ENCODE measurements at regions not wholly inside any gene's neighbourhood (a gene's known extent, or its start where the extent isn't known, plus 50 kb on each side); places are given as distances from the start of the nearest gene placed in this dataset.

DNA sequence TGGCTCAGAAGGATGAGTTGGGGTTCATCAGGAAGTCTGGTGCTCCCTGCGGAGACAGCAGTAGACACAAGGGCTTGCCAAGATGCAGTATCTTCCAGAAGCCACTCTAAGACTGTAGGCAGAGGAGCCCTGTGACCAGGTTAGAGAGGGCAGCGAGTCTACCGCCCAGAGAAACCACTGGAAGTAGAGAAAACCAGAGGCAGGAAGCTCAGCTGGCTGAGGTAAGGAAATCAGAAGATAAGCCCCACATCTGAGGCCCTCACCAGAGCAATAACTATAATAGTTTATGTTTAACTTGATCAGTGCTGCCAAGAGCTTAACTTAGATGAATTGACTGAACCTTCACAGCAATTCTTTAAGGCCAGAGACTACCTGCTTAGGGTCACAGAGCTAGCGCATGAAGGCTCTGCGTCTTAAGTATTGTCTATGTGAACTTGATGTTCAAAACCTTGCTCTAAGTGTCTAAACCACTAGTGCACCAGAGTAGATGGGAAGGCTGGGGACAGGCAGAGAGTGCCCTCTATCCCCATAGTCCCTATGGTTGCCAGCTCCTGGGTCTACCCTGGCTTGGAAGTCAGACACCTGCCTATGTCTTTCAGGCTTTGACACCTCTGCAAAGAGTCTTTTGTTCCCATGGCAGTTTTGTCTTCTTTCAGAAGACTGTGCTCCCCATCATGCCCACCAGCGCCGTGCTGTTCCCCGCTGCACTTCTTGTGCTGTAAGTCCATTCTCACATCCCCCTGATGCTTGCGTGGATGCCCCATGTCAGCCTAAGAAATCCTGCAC lies 228.2 kb upstream of the KLF4 start:
- no peak overlapping the region for H3K4ac ChIP-seq (ENCODE audit: low read depth, low read length)
- no peak overlapping the region for H4K5ac ChIP-seq (ENCODE audit: low read depth, low read length)
- dilution Hi-C loops (cut with HindIII; ENCODE audit: low sequenced_read_pairs, unreplicated experiment), result no loop called here
- no peaks in the 10 kb centered on the region for H4K20me1 ChIP-seq (ENCODE audit: insufficient read depth, low read length)
- no peak overlapping the region for H2BK20ac ChIP-seq (ENCODE audit: low read depth, low read length)
- H3K56ac ChIP-seq (ENCODE audit: extremely low read depth, insufficient read depth, low read length), result no peak overlapping the region
- H3K27me3 ChIP-seq (ENCODE audit: control insufficient read depth, insufficient read depth, low read length), result peaks cover 7% of the 10 kb centered on the region
- no peaks in the 10 kb centered on the region for H3K36me3 ChIP-seq (ENCODE audit: control insufficient read depth, insufficient read depth, low read length)
- H3K4me2 ChIP-seq (ENCODE audit: low read depth, low read length), result no peak overlapping the region
- H2AFZ ChIP-seq (replicated peaks; ENCODE audit: low read length, poor library complexity), result peak overlapping the region; percentile 40
- H3K9me3 ChIP-seq (ENCODE audit: control insufficient read depth, insufficient read depth, low read length), result no peaks in the 10 kb centered on the region
- BruUV-seq (replicated peaks), result no TSS peak
- no peak overlapping the region for H2BK120ac ChIP-seq (ENCODE audit: low read depth, low read length)
- no peak overlapping the region for H3K27ac ChIP-seq (ENCODE audit: insufficient read depth, low read length)
- WGBS, 2 experiments (ENCODE audit: extremely low coverage in 2 of 2, insufficient read length in 1 of 2), result 97% methylated on average over 4 of the region's 9 CpGs; no CpG with 5 or more reads in 1 of the 2 experiments
- no peak overlapping the region for H2AK9ac ChIP-seq (replicated peaks; ENCODE audit: low read depth, low read length, poor library complexity)
- no peak overlapping the region for H3K9ac ChIP-seq (ENCODE audit: low read depth, low read length)
- no peaks in the 10 kb centered on the region for H3K9me1 ChIP-seq (ENCODE audit: insufficient read depth, low read length)
- no peak overlapping the region for H3K23ac ChIP-seq (ENCODE audit: low read depth, low read length)
- no peak overlapping the region for H3K18ac ChIP-seq (ENCODE audit: low read depth, low read length)
- H3K4me1 ChIP-seq (ENCODE audit: control insufficient read depth, insufficient read depth, low read length), result peaks cover under 1% of the 10 kb centered on the region; the same call in 1 of the 2 replicates
- DNase-seq (no peak), ATAC-seq (ENCODE audit: low read depth) (no peak)
- in situ Hi-C loops (cut with MboI; ENCODE audit: low sequenced_read_pairs), result no loop called here
- no peak overlapping the region for H3K14ac ChIP-seq (replicated peaks; ENCODE audit: low read depth, low read length)
- intact Hi-C loops (cut with micrococcal nuclease), result no loop called here
- H2BK5ac ChIP-seq (ENCODE audit: low read depth, low read length, poor library complexity, severe bottlenecking), result no peak overlapping the region
- H4K91ac ChIP-seq (ENCODE audit: insufficient read depth, low read depth, low read length), result no peak overlapping the region
- H2AK5ac ChIP-seq (ENCODE audit: low read depth, low read length), result peak overlapping the region; percentile 43; the same call in 1 of the 2 replicates
- H3K4me3 ChIP-seq (ENCODE audit: insufficient read depth, low read depth, low read length), result no peak overlapping the region
- no peak overlapping the region for H2BK15ac ChIP-seq (ENCODE audit: low read depth, low read length)
- H3K79me1 ChIP-seq (ENCODE audit: low read depth in 1 of 2, low read length in 2 of 2), result no peaks in the 10 kb centered on the region
- POLR2A ChIA-PET (ENCODE audit: unreplicated experiment), result no interaction called here
- CTCF ChIA-PET, result interaction anchor here (1.0 kb wide), 1 partner anchor 12 kb away, joined by 3 read pairs; no protein-coding TSS in a partner anchor
- H4K8ac ChIP-seq (ENCODE audit: low read depth in 2 of 2, low read length in 2 of 2), result no peak overlapping the region
- no peak for TF ChIP-seq CTCF (conservative IDR thresholded peaks at IDR 0.05; ENCODE audit: low read depth, low read length)
- TF ChIP-seq SMC3 (IDR thresholded peaks at IDR 0.05; ENCODE audit: low read depth, low read length), result no peak
- TF ChIP-seq, protein P1, sequence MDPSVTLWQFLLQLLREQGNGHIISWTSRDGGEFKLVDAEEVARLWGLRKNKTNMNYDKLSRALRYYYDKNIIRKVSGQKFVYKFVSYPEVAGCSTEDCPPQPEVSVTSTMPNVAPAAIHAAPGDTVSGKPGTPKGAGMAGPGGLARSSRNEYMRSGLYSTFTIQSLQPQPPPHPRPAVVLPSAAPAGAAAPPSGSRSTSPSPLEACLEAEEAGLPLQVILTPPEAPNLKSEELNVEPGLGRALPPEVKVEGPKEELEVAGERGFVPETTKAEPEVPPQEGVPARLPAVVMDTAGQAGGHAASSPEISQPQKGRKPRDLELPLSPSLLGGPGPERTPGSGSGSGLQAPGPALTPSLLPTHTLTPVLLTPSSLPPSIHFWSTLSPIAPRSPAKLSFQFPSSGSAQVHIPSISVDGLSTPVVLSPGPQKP (IDR thresholded peaks at IDR 0.05; ENCODE audit: borderline replicate concordance, low read depth, low read length), result no peak
- no peak for TF ChIP-seq MXI1 (IDR thresholded peaks at IDR 0.05; ENCODE audit: borderline replicate concordance, low read depth, low read length)
- no peak for TF ChIP-seq FOS (IDR thresholded peaks at IDR 0.05; ENCODE audit: low read depth, low read length)
- no peak for TF ChIP-seq BHLHE40 (IDR thresholded peaks at IDR 0.05; ENCODE audit: low read depth, low read length)
- no peak for TF ChIP-seq MAZ (IDR thresholded peaks at IDR 0.05; ENCODE audit: borderline replicate concordance, low read depth, low read length)
- no peak for TF ChIP-seq POLR2A (IDR thresholded peaks at IDR 0.05; ENCODE audit: low read depth, low read length)
- TF ChIP-seq CHD1 (IDR thresholded peaks at IDR 0.05; ENCODE audit: low read depth, low read length), result no peak
- no peak for TF ChIP-seq CEBPB (IDR thresholded peaks at IDR 0.05; ENCODE audit: low read depth, low read length)
- TF ChIP-seq, protein P2, sequence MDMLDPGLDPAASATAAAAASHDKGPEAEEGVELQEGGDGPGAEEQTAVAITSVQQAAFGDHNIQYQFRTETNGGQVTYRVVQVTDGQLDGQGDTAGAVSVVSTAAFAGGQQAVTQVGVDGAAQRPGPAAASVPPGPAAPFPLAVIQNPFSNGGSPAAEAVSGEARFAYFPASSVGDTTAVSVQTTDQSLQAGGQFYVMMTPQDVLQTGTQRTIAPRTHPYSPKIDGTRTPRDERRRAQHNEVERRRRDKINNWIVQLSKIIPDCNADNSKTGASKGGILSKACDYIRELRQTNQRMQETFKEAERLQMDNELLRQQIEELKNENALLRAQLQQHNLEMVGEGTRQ (IDR thresholded peaks at IDR 0.05; ENCODE audit: low read depth, low read length), result no peak
- TF ChIP-seq RFX5 (IDR thresholded peaks at IDR 0.05; ENCODE audit: low read depth, low read length), result no peak
- TF ChIP-seq MAFK (IDR thresholded peaks at IDR 0.05; ENCODE audit: low read depth, low read length), result no peak
- TF ChIP-seq RAD21 (IDR thresholded peaks at IDR 0.05; ENCODE audit: low read length), result no peak
- TF ChIP-seq NFE2L2 (IDR thresholded peaks at IDR 0.05; ENCODE audit: low read depth, low read length), result no peak
- no peak for TF ChIP-seq RCOR1 (IDR thresholded peaks at IDR 0.05; ENCODE audit: insufficient replicate concordance, low read length)
